SK-N-SH treated with all-trans-retinoic acid at 6 μM for 48 hours (cell line): ENCODE measurements at regions not wholly inside any gene's neighbourhood (a gene's known extent, or its start where the extent isn't known, plus 50 kb on each side); places are given as distances from the start of the nearest gene placed in this dataset.

Source experiments
- BACH2 ChIP-seq: fragments of 250-450 bp; sonication (Bioruptor Pico); IDR thresholded peaks from 2 replicates; pipeline ENCODE4 v1.9.0; 2021; ENCODE audit warnings: mild to moderate bottlenecking, borderline replicate concordance
- ESRRG ChIP-seq: fragments of 250-450 bp; sonication (Bioruptor Pico); IDR thresholded peaks from 2 replicates; pipeline ENCODE4 v1.6.1; 2021; ENCODE audit warnings: mild to moderate bottlenecking
- GLIS3 ChIP-seq: fragments of 250-450 bp; sonication (Bioruptor Pico); IDR thresholded peaks from 2 replicates; pipeline ENCODE4 v1.5.0; 2020; ENCODE audit warnings: mild to moderate bottlenecking, moderate library complexity
- SNAI2 ChIP-seq: fragments of 250-450 bp; sonication (Bioruptor Pico); IDR thresholded peaks from 2 replicates; pipeline ENCODE4 v1.5.0; 2020; ENCODE audit warnings: mild to moderate bottlenecking, moderate library complexity
- TCF4 ChIP-seq: fragments of 250-450 bp; sonication (Bioruptor Pico); IDR thresholded peaks from 2 replicates; pipeline ENCODE4 v1.8.0; 2021; ENCODE audit warnings: mild to moderate bottlenecking, moderate library complexity, borderline replicate concordance
- ZC3H10 ChIP-seq: fragments of 250-450 bp; sonication (Bioruptor Pico); IDR thresholded peaks from 2 replicates; pipeline ENCODE4 v1.5.1; 2021; ENCODE audit warnings: mild to moderate bottlenecking, moderate library complexity
- ZFP30 ChIP-seq: fragments of 450-650 bp; formaldehyde crosslinking; IDR thresholded peaks from 2 replicates; pipeline ENCODE4 v1.5.0; 2022; ENCODE audit warnings: mild to moderate bottlenecking, moderate library complexity
- ZNF70 ChIP-seq: fragments of 450-650 bp; formaldehyde crosslinking; IDR thresholded peaks from 2 replicates; pipeline ENCODE4 v1.5.0; 2020; ENCODE audit warnings: mild to moderate bottlenecking, moderate library complexity
- TF ChIP-seq, protein P1 (sequence below): fragments of 250-450 bp; sonication (Bioruptor Pico); IDR thresholded peaks from 2 replicates; pipeline ENCODE4 v1.8.0; 2021; ENCODE audit warnings: low read depth, mild to moderate bottlenecking, moderate library complexity, borderline replicate concordance
- TF ChIP-seq, protein P2 (sequence below): fragments of 250-450 bp; sonication (Bioruptor Pico); IDR thresholded peaks from 2 replicates; pipeline ENCODE4 v1.5.1; 2020; ENCODE audit warnings: low read depth, mild to moderate bottlenecking, moderate library complexity

DNA sequence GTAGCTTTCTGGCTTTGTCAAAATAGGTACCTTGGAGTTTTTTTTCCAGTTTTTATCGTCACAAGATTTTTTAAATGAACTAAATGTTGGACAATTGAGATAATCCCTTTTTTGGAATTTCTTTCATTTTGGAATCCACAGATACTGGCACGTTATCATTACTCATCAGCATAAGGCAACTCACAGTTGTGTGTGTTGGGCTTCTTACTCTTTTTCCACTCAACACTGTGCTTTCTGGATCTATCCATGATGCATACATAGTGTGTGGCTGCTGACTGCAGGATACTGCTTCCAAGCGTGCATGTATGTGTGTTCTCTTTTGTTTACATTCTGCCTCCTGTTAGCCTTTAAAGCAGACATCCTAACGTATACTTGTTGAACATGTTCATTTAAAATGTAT is 113.5 kb upstream of the FAM9A start:
- TF ChIP-seq BACH2 (CRISPR knock-in tag) (no peak), ZNF70 (CRISPR knock-in tag) (no peak), ZFP30 (CRISPR knock-in tag) (no peak), ZC3H10 (CRISPR knock-in tag) (no peak), TCF4 (CRISPR knock-in tag) (no peak), GLIS3 (CRISPR knock-in tag) (no peak), ESRRG (CRISPR knock-in tag) (no peak), SNAI2 (CRISPR knock-in tag) (no peak)
- TF ChIP-seq, protein P1, sequence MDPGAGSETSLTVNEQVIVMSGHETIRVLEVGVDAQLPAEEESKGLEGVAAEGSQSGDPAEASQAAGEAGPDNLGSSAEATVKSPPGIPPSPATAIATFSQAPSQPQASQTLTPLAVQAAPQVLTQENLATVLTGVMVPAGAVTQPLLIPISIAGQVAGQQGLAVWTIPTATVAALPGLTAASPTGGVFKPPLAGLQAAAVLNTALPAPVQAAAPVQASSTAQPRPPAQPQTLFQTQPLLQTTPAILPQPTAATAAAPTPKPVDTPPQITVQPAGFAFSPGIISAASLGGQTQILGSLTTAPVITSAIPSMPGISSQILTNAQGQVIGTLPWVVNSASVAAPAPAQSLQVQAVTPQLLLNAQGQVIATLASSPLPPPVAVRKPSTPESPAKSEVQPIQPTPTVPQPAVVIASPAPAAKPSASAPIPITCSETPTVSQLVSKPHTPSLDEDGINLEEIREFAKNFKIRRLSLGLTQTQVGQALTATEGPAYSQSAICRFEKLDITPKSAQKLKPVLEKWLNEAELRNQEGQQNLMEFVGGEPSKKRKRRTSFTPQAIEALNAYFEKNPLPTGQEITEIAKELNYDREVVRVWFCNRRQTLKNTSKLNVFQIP (CRISPR knock-in tag), result no peak
- TF ChIP-seq, protein P2, sequence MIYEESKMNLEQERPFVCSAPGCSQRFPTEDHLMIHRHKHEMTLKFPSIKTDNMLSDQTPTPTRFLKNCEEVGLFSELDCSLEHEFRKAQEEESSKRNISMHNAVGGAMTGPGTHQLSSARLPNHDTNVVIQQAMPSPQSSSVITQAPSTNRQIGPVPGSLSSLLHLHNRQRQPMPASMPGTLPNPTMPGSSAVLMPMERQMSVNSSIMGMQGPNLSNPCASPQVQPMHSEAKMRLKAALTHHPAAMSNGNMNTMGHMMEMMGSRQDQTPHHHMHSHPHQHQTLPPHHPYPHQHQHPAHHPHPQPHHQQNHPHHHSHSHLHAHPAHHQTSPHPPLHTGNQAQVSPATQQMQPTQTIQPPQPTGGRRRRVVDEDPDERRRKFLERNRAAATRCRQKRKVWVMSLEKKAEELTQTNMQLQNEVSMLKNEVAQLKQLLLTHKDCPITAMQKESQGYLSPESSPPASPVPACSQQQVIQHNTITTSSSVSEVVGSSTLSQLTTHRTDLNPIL (CRISPR knock-in tag), result no peak
